ENCODE measurements at regions not wholly inside any gene's neighbourhood (a gene's known extent, or its start where the extent isn't known, plus 50 kb on each side); places are given as distances from the start of the nearest gene placed in this dataset.

DNA sequence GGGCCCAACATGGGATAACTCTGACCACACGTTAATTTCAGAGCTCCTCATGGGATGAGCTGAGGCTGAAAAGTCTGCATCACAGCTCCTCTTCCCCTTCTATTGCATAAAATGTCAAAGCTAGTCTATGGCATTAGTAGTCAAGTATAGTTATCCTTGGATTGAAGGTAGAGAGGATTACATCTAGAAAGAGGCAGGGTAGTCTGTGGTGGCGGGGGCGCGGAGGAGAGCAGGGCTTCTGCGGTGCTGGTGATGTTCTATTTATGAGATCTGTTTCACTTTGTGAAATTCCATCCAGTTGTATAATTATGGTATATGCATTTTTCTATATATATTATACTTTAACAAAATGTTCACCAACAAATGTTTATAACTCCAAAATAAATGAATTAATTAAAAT, 329.5 kb upstream of the GRAMD2B start:
- TF ChIP-seq, protein P1, sequence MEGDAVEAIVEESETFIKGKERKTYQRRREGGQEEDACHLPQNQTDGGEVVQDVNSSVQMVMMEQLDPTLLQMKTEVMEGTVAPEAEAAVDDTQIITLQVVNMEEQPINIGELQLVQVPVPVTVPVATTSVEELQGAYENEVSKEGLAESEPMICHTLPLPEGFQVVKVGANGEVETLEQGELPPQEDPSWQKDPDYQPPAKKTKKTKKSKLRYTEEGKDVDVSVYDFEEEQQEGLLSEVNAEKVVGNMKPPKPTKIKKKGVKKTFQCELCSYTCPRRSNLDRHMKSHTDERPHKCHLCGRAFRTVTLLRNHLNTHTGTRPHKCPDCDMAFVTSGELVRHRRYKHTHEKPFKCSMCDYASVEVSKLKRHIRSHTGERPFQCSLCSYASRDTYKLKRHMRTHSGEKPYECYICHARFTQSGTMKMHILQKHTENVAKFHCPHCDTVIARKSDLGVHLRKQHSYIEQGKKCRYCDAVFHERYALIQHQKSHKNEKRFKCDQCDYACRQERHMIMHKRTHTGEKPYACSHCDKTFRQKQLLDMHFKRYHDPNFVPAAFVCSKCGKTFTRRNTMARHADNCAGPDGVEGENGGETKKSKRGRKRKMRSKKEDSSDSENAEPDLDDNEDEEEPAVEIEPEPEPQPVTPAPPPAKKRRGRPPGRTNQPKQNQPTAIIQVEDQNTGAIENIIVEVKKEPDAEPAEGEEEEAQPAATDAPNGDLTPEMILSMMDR (IDR thresholded peaks at IDR 0.05): no peak
- TF ChIP-seq POLR2A (IDR thresholded peaks at IDR 0.05): no peak
